Retinal pigment epithelial cell (primary cell): ENCODE measurements at regions not wholly inside any gene's neighbourhood (a gene's known extent, or its start where the extent isn't known, plus 50 kb on each side); places are given as distances from the start of the nearest gene placed in this dataset.
"Not testable (repeated sequence)": the region's sequence is repeated elsewhere in the genome, so short reads cannot be mapped to it uniquely, and the experiment has no call there.

Experiments
- DNase-seq: peaks from one replicate; pipeline ENCODE4 v3.0.0-alpha.2; 2010; ENCODE audit warnings: low read depth
- H3K4me3 ChIP-seq: 2 replicates; pipeline ENCODE4 v1.5.1; 2011; ENCODE audit warnings: mild to moderate bottlenecking, low read length, control low read depth, moderate library complexity
- TF ChIP-seq, protein P1 (sequence below): conservative IDR thresholded peaks from 2 replicates; pipeline ENCODE4 v1.5.1; 2011; ENCODE audit warnings: low read depth, low read length, control low read depth, inconsistent platforms

DNA sequence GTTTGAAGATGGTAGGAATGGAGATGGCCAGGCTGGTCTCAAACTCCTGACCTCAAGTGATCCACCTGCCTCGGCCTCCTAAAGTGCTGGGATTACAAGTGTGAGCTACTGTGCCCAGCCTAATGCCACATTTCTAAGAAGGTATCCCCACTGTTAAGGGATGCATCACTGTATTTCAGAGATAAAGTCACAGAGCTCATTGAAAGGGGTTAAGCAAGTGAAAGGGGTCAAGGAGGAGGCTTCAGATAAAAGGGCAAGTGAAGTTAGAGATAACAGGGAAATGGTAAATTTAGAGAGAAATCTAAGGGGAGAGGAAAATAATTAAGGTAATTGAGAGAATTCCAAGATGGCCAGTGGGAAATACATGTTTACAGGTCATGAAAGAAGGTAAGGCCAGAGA, 93.0 kb upstream of the SP4 start:
- no peak for DNase-seq
- TF ChIP-seq, protein P1, sequence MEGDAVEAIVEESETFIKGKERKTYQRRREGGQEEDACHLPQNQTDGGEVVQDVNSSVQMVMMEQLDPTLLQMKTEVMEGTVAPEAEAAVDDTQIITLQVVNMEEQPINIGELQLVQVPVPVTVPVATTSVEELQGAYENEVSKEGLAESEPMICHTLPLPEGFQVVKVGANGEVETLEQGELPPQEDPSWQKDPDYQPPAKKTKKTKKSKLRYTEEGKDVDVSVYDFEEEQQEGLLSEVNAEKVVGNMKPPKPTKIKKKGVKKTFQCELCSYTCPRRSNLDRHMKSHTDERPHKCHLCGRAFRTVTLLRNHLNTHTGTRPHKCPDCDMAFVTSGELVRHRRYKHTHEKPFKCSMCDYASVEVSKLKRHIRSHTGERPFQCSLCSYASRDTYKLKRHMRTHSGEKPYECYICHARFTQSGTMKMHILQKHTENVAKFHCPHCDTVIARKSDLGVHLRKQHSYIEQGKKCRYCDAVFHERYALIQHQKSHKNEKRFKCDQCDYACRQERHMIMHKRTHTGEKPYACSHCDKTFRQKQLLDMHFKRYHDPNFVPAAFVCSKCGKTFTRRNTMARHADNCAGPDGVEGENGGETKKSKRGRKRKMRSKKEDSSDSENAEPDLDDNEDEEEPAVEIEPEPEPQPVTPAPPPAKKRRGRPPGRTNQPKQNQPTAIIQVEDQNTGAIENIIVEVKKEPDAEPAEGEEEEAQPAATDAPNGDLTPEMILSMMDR, result no peak
- H3K4me3 ChIP-seq, result no peak overlapping the region

GRCh38 chr7:21336743-21337142, 91.1 kb upstream of the SP4 start:
- TF ChIP-seq, protein P1, result no peak
- H3K4me3 ChIP-seq, result no peak overlapping the region
- DNase-seq, result no peak

DNA sequence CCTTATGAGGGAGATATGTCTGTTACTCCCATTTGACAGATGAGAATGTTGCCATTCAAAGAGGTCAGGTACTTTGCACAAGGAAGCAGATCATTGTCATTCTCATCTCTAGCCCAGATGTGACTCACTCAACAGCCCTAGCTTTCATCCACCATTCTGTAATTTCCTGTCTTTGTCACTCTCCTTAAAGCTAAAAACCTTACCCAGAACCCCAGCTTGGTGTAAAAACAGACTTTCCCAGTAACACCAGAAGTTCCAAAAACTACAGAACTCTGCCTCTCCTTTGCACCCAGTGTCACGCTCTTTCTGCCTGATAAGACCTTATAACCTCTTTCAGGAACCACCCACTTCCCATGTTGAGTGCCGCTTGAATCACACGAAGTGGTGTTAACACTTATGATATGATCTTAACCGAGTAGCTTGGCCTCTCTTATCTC, 89.1 kb upstream of the SP4 start:
- no peak for DNase-seq
- TF ChIP-seq, protein P1, result no peak
- no peak overlapping the region for H3K4me3 ChIP-seq

- not testable (repeated sequence) for H3K4me3 ChIP-seq, DNase-seq
Measured at GRCh38 chr7:21344900-21345299, 83.0 kb upstream of the SP4 start.

- DNase-seq, result no peak
- no peak overlapping the region for H3K4me3 ChIP-seq
- TF ChIP-seq, protein P1, result no peak
Measured at GRCh38 chr7:21345361-21345760, 82.5 kb upstream of the SP4 start.

GRCh38 chr7:21346297-21346696, 81.6 kb upstream of the SP4 start:
- no peak for DNase-seq
- no peak overlapping the region for H3K4me3 ChIP-seq
- TF ChIP-seq, protein P1, result no peak

DNA sequence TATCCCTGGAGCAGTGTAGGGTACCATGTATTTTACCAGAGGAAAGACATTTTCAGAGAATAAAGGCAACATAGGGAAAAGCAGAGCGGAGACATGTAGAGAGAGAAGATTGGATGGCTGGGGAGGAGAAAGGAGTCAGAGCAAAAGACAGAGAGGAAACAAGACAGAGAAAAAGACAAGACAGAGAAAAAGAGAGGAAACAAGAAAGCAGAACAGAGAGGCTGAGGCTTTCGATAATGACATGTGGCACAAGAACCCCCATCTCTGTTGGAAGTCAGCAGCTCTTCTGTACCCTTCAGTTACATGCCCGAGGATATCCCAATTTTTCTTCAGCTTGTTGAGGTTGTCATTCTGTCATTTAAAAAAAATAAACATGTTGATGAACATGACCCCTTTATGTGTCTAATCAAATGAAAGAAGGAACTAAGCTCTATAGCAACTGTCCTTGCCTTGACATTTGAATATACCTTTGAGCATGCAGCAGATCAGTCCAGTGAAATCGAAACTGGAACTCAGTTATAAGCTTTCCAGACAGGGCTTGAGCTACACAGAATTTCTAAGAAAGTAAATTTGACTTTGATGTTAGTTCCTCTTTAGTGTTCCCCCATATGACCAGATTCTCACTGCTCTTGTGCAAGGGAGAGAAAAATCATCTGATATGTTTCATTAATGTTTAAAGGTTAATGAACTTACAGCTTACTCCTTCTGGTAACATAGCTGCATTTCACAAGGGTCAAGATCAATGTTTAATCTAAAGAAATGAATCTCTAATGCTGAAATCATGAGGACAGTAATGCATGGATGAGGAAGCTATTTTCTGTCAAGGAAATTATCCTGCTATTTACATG, 75.1 kb upstream of the SP4 start:
- no peak for DNase-seq
- TF ChIP-seq, protein P1, result no peak
- H3K4me3 ChIP-seq, result no peak overlapping the region
